Caco-2 (cell line): ENCODE measurements at regions not wholly inside any gene's neighbourhood (a gene's known extent, or its start where the extent isn't known, plus 50 kb on each side); places are given as distances from the start of the nearest gene placed in this dataset.

Experiments
- BruUV-seq: library from RNA; stranded (reverse); fragments of 400-500 nt; replicated peaks from 2 replicates; lab custom pipeline; 2021; lab: Mats Ljungman, UMichigan
- CTCF ChIA-PET: fragments of 300-600 bp; sonication (Branson Sonifier 250); formaldehyde crosslinking; loops from one replicate; lab custom pipeline; 2022; ENCODE audit warnings: antibody characterized with exemption; lab: Charles Lee
- POLR2A ChIA-PET: fragments of 300-600 bp; sonication (Branson Sonifier 250); formaldehyde crosslinking; loops from one replicate; lab custom pipeline; 2022; ENCODE audit warnings: antibody characterized with exemption; lab: Charles Lee
- DNase-seq, 2 experiments: peaks; one replicate each; pipeline versions ENCODE4 v3.0.0 to v3.0.0-alpha.2; 2020 to 2022
- H3K27me3 ChIP-seq: replicated peaks from 2 replicates; pipeline ENCODE4 v1.6.0; 2011; ENCODE audit warnings: low read length; ENCODE audit not compliant: control insufficient read depth, insufficient read depth
- H3K36me3 ChIP-seq: 2 replicates; pipeline ENCODE4 v1.5.1; 2011; ENCODE audit warnings: low read length; ENCODE audit not compliant: control insufficient read depth, insufficient read depth
- H3K4me1 ChIP-seq: fragments of 250-450 bp; sonication (Bioruptor Pico); 2 replicates; pipeline ENCODE4 v1.5.1; 2020; ENCODE audit warnings: mild to moderate bottlenecking
- H3K4me3 ChIP-seq: 2 replicates; pipeline ENCODE4 v1.5.1; 2011; ENCODE audit warnings: low read depth, mild to moderate bottlenecking, control low read depth, low read length
- H3K9me3 ChIP-seq: fragments of 250-450 bp; sonication (Bioruptor Pico); 2 replicates; pipeline ENCODE4 v1.5.1; 2020; ENCODE audit warnings: mild to moderate bottlenecking, moderate library complexity
- H3K27ac Mint-ChIP-seq: one replicate; pipeline ENCODE4 v1.8.0; 2022; ENCODE audit warnings: mixed read lengths; ENCODE audit not compliant: unreplicated experiment
- H3K27me3 Mint-ChIP-seq: one replicate; pipeline ENCODE4 v1.8.0; 2022; ENCODE audit warnings: mixed read lengths; ENCODE audit not compliant: insufficient read depth, unreplicated experiment
- H3K36me3 Mint-ChIP-seq: one replicate; pipeline ENCODE4 v1.8.0; 2022; ENCODE audit warnings: mild to moderate bottlenecking, mixed read lengths; ENCODE audit not compliant: insufficient read depth, unreplicated experiment
- H3K4me1 Mint-ChIP-seq: one replicate; pipeline ENCODE4 v1.8.0; 2022; ENCODE audit warnings: low read depth, mixed read lengths; ENCODE audit not compliant: unreplicated experiment
- H3K4me3 Mint-ChIP-seq: one replicate; pipeline ENCODE4 v1.8.0; 2022; ENCODE audit warnings: mild to moderate bottlenecking, moderate library complexity, mixed read lengths; ENCODE audit not compliant: unreplicated experiment
- H3K9me3 Mint-ChIP-seq: one replicate; pipeline ENCODE4 v1.8.0; 2022; ENCODE audit warnings: mixed read lengths; ENCODE audit not compliant: unreplicated experiment
- CTCF ChIP-seq, 2 experiments: fragments of 200-600 bp in 1 of 2; IDR thresholded peaks; 1 replicate in 1 of 2; 2 replicates in 1 of 2; pipeline versions ENCODE4 v1.5.1 to v1.8.0; 2011 to 2022; ENCODE audit warnings: antibody characterized with exemption in 1 of 2, control low read depth in 1 of 2, inconsistent platforms in 1 of 2, low read depth in 1 of 2, low read length in 1 of 2, mild to moderate bottlenecking in 1 of 2, moderate library complexity in 1 of 2; ENCODE audit not compliant: insufficient read depth in 1 of 2, severe bottlenecking in 1 of 2, unreplicated experiment in 1 of 2
- intact Hi-C: fragments of 100-400 bp; cut with micrococcal nuclease; formaldehyde crosslinking; loops from one replicate; pipeline ENCODE4 v1.10.0; 2022; ENCODE audit not compliant: unreplicated experiment

- no peaks in the 10 kb centered on the region for H3K36me3 Mint-ChIP-seq
- no peak overlapping the region for H3K4me3 Mint-ChIP-seq
- no peaks in the 10 kb centered on the region for H3K4me1 Mint-ChIP-seq
- peaks cover 2% of the 10 kb centered on the region for H3K27me3 Mint-ChIP-seq
- ChIA-PET CTCF (no interaction called here), POLR2A (no interaction called here)
- no peak for DNase-seq
- Histone ChIP-seq H3K9me3 (no peaks in the 10 kb centered on the region), H3K27me3 (no peaks in the 10 kb centered on the region), H3K4me1 (no peaks in the 10 kb centered on the region), H3K36me3 (no peaks in the 10 kb centered on the region), H3K4me3 (no peak overlapping the region)
- H3K9me3 Mint-ChIP-seq, result no peaks in the 10 kb centered on the region
- BruUV-seq, result no TSS peak
- intact Hi-C loops, result no loop called here
- no peak for TF ChIP-seq CTCF (IDR thresholded peaks at IDR 0.05; ENCODE audit: insufficient read depth in 1 of 2, low read depth in 1 of 2, low read length in 1 of 2, severe bottlenecking in 1 of 2, unreplicated experiment in 1 of 2)
- no peak overlapping the region for H3K27ac Mint-ChIP-seq
Observed at GRCh38 chr14:30078811-30079402, 151.3 kb upstream of the PRKD1 start.

- intact Hi-C loops, result no loop called here
- no peak overlapping the region for H3K27ac Mint-ChIP-seq
- no peaks in the 10 kb centered on the region for H3K4me1 ChIP-seq
- BruUV-seq, result no TSS peak
- ChIA-PET CTCF (no interaction called here), POLR2A (no interaction called here)
- no peak overlapping the region for H3K4me3 ChIP-seq
- no peaks in the 10 kb centered on the region for H3K36me3 ChIP-seq
- H3K9me3 ChIP-seq, result no peaks in the 10 kb centered on the region
- H3K27me3 Mint-ChIP-seq, result peaks cover 2% of the 10 kb centered on the region
- DNase-seq, result no peak
- peaks cover 2% of the 10 kb centered on the region for H3K9me3 Mint-ChIP-seq
- no peaks in the 10 kb centered on the region for H3K36me3 Mint-ChIP-seq
- H3K4me3 Mint-ChIP-seq, result no peak overlapping the region
- no peaks in the 10 kb centered on the region for H3K27me3 ChIP-seq
- no peaks in the 10 kb centered on the region for H3K4me1 Mint-ChIP-seq
- no peak for TF ChIP-seq CTCF (IDR thresholded peaks at IDR 0.05; ENCODE audit: insufficient read depth in 1 of 2, low read depth in 1 of 2, low read length in 1 of 2, severe bottlenecking in 1 of 2, unreplicated experiment in 1 of 2)
Observed at GRCh38 chr14:30082486-30082885, 154.8 kb upstream of the PRKD1 start.

- Mint-ChIP-seq H3K4me3 (no peak overlapping the region), H3K9me3 (peaks cover 23% of the 10 kb centered on the region), H3K27ac (no peak overlapping the region), H3K27me3 (no peaks in the 10 kb centered on the region), H3K4me1 (no peaks in the 10 kb centered on the region), H3K36me3 (no peaks in the 10 kb centered on the region)
- ChIA-PET CTCF (no interaction called here), POLR2A (no interaction called here)
- DNase-seq, result no peak
- BruUV-seq, result no TSS peak
- H3K27me3 ChIP-seq, result no peaks in the 10 kb centered on the region
- intact Hi-C loops, result no loop called here
- no peak overlapping the region for H3K4me3 ChIP-seq
- peaks cover 10% of the 10 kb centered on the region for H3K9me3 ChIP-seq
- no peaks in the 10 kb centered on the region for H3K36me3 ChIP-seq
- no peaks in the 10 kb centered on the region for H3K4me1 ChIP-seq
- TF ChIP-seq CTCF (IDR thresholded peaks at IDR 0.05; ENCODE audit: insufficient read depth in 1 of 2, low read depth in 1 of 2, low read length in 1 of 2, severe bottlenecking in 1 of 2, unreplicated experiment in 1 of 2), result no peak
Observed at GRCh38 chr14:30084811-30085210, 157.2 kb upstream of the PRKD1 start.
